IMR-90 (cell line): ENCODE measurements at regions not wholly inside any gene's neighbourhood (a gene's known extent, or its start where the extent isn't known, plus 50 kb on each side); places are given as distances from the start of the nearest gene placed in this dataset.

Source experiments
- ATAC-seq: fragments of 200-7000 bp; cut with Tn5 transposase; 2 replicates; pipeline ENCODE4 v1.9.1; 2020; ENCODE audit warnings: low read depth, mild to moderate bottlenecking, moderate library complexity
- BruUV-seq: library from RNA; stranded (reverse); fragments of 400-500 nt; replicated peaks from 2 replicates; lab custom pipeline; 2021; lab: Mats Ljungman, UMichigan
- CTCF ChIA-PET: fragments of 300-600 bp; formaldehyde crosslinking; extraction: SDS; loops from one replicate; lab custom pipeline; 2021; ENCODE audit warnings: antibody characterized with exemption; lab: Yijun Ruan, JAX
- POLR2A ChIA-PET: fragments of 300-600 bp; sonication (Branson Sonifier 250); formaldehyde crosslinking; loops from one replicate; lab custom pipeline; 2022; ENCODE audit warnings: antibody characterized with exemption; ENCODE audit not compliant: unreplicated experiment; lab: Charles Lee
- DNase-seq: peaks from one replicate; pipeline ENCODE4 v3.0.0; 2013
- H2AFZ ChIP-seq: replicated peaks from 2 replicates; pipeline ENCODE3; 2013; ENCODE audit warnings: low read length, mild to moderate bottlenecking; ENCODE audit not compliant: poor library complexity
- H2AK5ac ChIP-seq: 2 replicates; pipeline ENCODE4 v1.6.1; 2013; ENCODE audit warnings: low read depth, low read length, inconsistent platforms
- H2AK9ac ChIP-seq: replicated peaks from 2 replicates; pipeline ENCODE3; 2013; ENCODE audit warnings: mild to moderate bottlenecking, low read depth, low read length, moderate library complexity; ENCODE audit not compliant: poor library complexity
- H2BK120ac ChIP-seq: 2 replicates; pipeline ENCODE4 v1.6.1; 2013; ENCODE audit warnings: low read depth, low read length, inconsistent platforms
- H2BK15ac ChIP-seq: 3 replicates; pipeline ENCODE4 v1.6.1; 2013; ENCODE audit warnings: low read depth, low read length, inconsistent platforms
- H2BK20ac ChIP-seq: 2 replicates; pipeline ENCODE4 v1.6.1; 2013; ENCODE audit warnings: low read depth, mild to moderate bottlenecking, inconsistent platforms, low read length, moderate library complexity
- H2BK5ac ChIP-seq: 2 replicates; pipeline ENCODE4 v1.6.1; 2013; ENCODE audit warnings: mild to moderate bottlenecking, low read depth, low read length, inconsistent platforms; ENCODE audit not compliant: poor library complexity, severe bottlenecking
- H3K14ac ChIP-seq: replicated peaks from 2 replicates; pipeline ENCODE4 v1.6.1; 2013; ENCODE audit warnings: low read depth, low read length, inconsistent platforms
- H3K18ac ChIP-seq: 2 replicates; pipeline ENCODE4 v1.6.1; 2013; ENCODE audit warnings: low read depth, low read length, control low read depth
- H3K23ac ChIP-seq: 2 replicates; pipeline ENCODE4 v1.6.1; 2013; ENCODE audit warnings: low read depth, low read length, inconsistent platforms
- H3K27ac ChIP-seq: 2 replicates; pipeline ENCODE4 v1.5.1; 2013; ENCODE audit warnings: mild to moderate bottlenecking, control low read depth, low read length; ENCODE audit not compliant: insufficient read depth
- H3K27me3 ChIP-seq: 2 replicates; pipeline ENCODE4 v1.6.1; 2013; ENCODE audit warnings: low read length; ENCODE audit not compliant: control insufficient read depth, insufficient read depth
- H3K36me3 ChIP-seq: 2 replicates; pipeline ENCODE4 v1.6.1; 2013; ENCODE audit warnings: low read length, mixed read lengths; ENCODE audit not compliant: control insufficient read depth, insufficient read depth
- H3K4ac ChIP-seq: 2 replicates; pipeline ENCODE4 v1.6.1; 2013; ENCODE audit warnings: low read depth, low read length, inconsistent platforms
- H3K4me1 ChIP-seq: 2 replicates; pipeline ENCODE4 v1.6.1; 2013; ENCODE audit warnings: low read length, mixed read lengths; ENCODE audit not compliant: control insufficient read depth, insufficient read depth
- H3K4me2 ChIP-seq: 2 replicates; pipeline ENCODE4 v1.6.1; 2013; ENCODE audit warnings: low read depth, mild to moderate bottlenecking, control low read depth, low read length, moderate library complexity
- H3K4me3 ChIP-seq: 2 replicates; pipeline ENCODE4 v1.5.1; 2013; ENCODE audit warnings: low read depth, mild to moderate bottlenecking, control low read depth, low read length, moderate library complexity; ENCODE audit not compliant: insufficient read depth
- H3K56ac ChIP-seq: 2 replicates; pipeline ENCODE4 v1.6.1; 2013; ENCODE audit warnings: low read length, inconsistent platforms; ENCODE audit not compliant: insufficient read depth; ENCODE audit errors: extremely low read depth
- H3K79me1 ChIP-seq, 2 experiments: 2 replicates each; pipeline ENCODE4 v1.6.1; 2013; ENCODE audit warnings: low read length in 2 of 2, inconsistent platforms in 1 of 2, low read depth in 1 of 2
- H3K9ac ChIP-seq: 2 replicates; pipeline ENCODE4 v1.6.1; 2013; ENCODE audit warnings: low read depth, low read length, control low read depth
- H3K9me1 ChIP-seq: 2 replicates; pipeline ENCODE4 v1.6.1; 2013; ENCODE audit warnings: low read length, inconsistent platforms; ENCODE audit not compliant: insufficient read depth
- H3K9me3 ChIP-seq: 2 replicates; pipeline ENCODE4 v1.6.1; 2013; ENCODE audit warnings: low read length; ENCODE audit not compliant: control insufficient read depth, insufficient read depth
- H4K20me1 ChIP-seq: 2 replicates; pipeline ENCODE4 v1.6.1; 2013; ENCODE audit warnings: low read length, inconsistent platforms; ENCODE audit not compliant: insufficient read depth
- H4K5ac ChIP-seq: 2 replicates; pipeline ENCODE4 v1.6.1; 2013; ENCODE audit warnings: mild to moderate bottlenecking, low read depth, low read length, control low read depth
- H4K8ac ChIP-seq, 2 experiments: 2 replicates each; pipeline ENCODE4 v1.6.1; 2013; ENCODE audit warnings: low read depth in 2 of 2, low read length in 2 of 2, control low read depth in 1 of 2, inconsistent platforms in 1 of 2
- H4K91ac ChIP-seq: 2 replicates; pipeline ENCODE4 v1.6.1; 2013; ENCODE audit warnings: low read depth, low read length, inconsistent platforms; ENCODE audit not compliant: insufficient read depth
- BHLHE40 ChIP-seq: fragments of 150-350 bp; IDR thresholded peaks from 2 replicates; pipeline ENCODE4 v1.6.1; 2016; ENCODE audit warnings: mild to moderate bottlenecking, low read depth, low read length
- CEBPB ChIP-seq: IDR thresholded peaks from 2 replicates; pipeline ENCODE4 v1.6.1; 2012; ENCODE audit warnings: low read depth, low read length, improper control_type of control experiment
- CHD1 ChIP-seq: IDR thresholded peaks from 2 replicates; pipeline ENCODE4 v1.6.1; 2012; ENCODE audit warnings: low read depth, low read length, improper control_type of control experiment
- CTCF ChIP-seq: conservative IDR thresholded peaks from 2 replicates; pipeline ENCODE4 v1.5.1; 2012; ENCODE audit warnings: mild to moderate bottlenecking, low read depth, low read length, improper control_type of control experiment
- ELK1 ChIP-seq: fragments of 150-350 bp; IDR thresholded peaks from 2 replicates; pipeline ENCODE4 v1.6.1; 2016; ENCODE audit warnings: low read depth, mild to moderate bottlenecking, low read length, moderate library complexity, borderline replicate concordance
- FOS ChIP-seq: fragments of 150-350 bp; IDR thresholded peaks from 2 replicates; pipeline ENCODE4 v1.6.1; 2016; ENCODE audit warnings: low read depth, low read length
- MAFK ChIP-seq: IDR thresholded peaks from 2 replicates; pipeline ENCODE4 v1.6.1; 2012; ENCODE audit warnings: low read depth, low read length, improper control_type of control experiment
- MAZ ChIP-seq: IDR thresholded peaks from 2 replicates; pipeline ENCODE4 v1.6.1; 2012; ENCODE audit warnings: low read depth, mild to moderate bottlenecking, low read length, improper control_type of control experiment, moderate library complexity, borderline replicate concordance
- MXI1 ChIP-seq: IDR thresholded peaks from 2 replicates; pipeline ENCODE4 v1.6.1; 2012; ENCODE audit warnings: low read depth, mild to moderate bottlenecking, low read length, moderate library complexity, borderline replicate concordance
- NFE2L2 ChIP-seq: fragments of 150-350 bp; IDR thresholded peaks from 2 replicates; pipeline ENCODE4 v1.6.1; 2016; ENCODE audit warnings: low read depth, mild to moderate bottlenecking, low read length
- RCOR1 ChIP-seq: IDR thresholded peaks from 2 replicates; pipeline ENCODE4 v1.6.1; 2012; ENCODE audit warnings: mild to moderate bottlenecking, low read length, improper control_type of control experiment; ENCODE audit not compliant: insufficient replicate concordance
- RFX5 ChIP-seq: IDR thresholded peaks from 2 replicates; pipeline ENCODE4 v1.8.0; 2012; ENCODE audit warnings: low read depth, mild to moderate bottlenecking, low read length, moderate library complexity
- SMC3 ChIP-seq: fragments of 150-350 bp; IDR thresholded peaks from 2 replicates; pipeline ENCODE4 v1.6.1; 2016; ENCODE audit warnings: low read depth, mild to moderate bottlenecking, antibody characterized with exemption, low read length, moderate library complexity
- WGBS, 2 experiments: methylation state at CpG; one replicate each; pipeline versions ENCODE4 v1.1.5 to v1.1.7; 2013; ENCODE audit warnings: missing lambda C conversion rate in 2 of 2; ENCODE audit not compliant: insufficient read length in 1 of 2; ENCODE audit errors: extremely low coverage in 2 of 2; 5-methylcytosine and 5-hydroxymethylcytosine counted together
- dilution Hi-C: fragments of 300-500 bp; cut with HindIII; formaldehyde crosslinking; loops from one replicate; pipeline ENCODE4 v1.14.3; 2018; ENCODE audit warnings: low sequenced_read_pairs; ENCODE audit not compliant: unreplicated experiment
- in situ Hi-C: fragments of 300-500 bp; cut with MboI; formaldehyde crosslinking; loops from 3 replicates; pipeline ENCODE4 v1.14.3; 2019; ENCODE audit warnings: low sequenced_read_pairs, inconsistent platforms, mixed read lengths
- intact Hi-C: fragments of 100-400 bp; cut with micrococcal nuclease; formaldehyde crosslinking; loops from 2 replicates; pipeline ENCODE4 v1.10.0; 2022
- TF ChIP-seq, protein P1 (sequence below): fragments of 150-350 bp; IDR thresholded peaks from 2 replicates; pipeline ENCODE4 v1.6.1; 2017; ENCODE audit warnings: mild to moderate bottlenecking, antibody characterized with exemption, low read length, low read depth

GRCh38 chr16:58866935-58867334 lies 132.8 kb upstream of the GOT2 start:
- Histone ChIP-seq H3K27me3 (no peaks in the 10 kb centered on the region), H4K8ac (no peak overlapping the region), H2BK5ac (no peak overlapping the region), H3K4me3 (no peak overlapping the region), H2BK20ac (no peak overlapping the region), H3K9me3 (peaks cover 2% of the 10 kb centered on the region; the same call in 1 of the 2 replicates), H3K4me2 (no peak overlapping the region), H3K18ac (no peak overlapping the region), H3K36me3 (no peaks in the 10 kb centered on the region), H2AK5ac (no peak overlapping the region), H3K27ac (no peak overlapping the region), H3K23ac (no peak overlapping the region), H4K5ac (no peak overlapping the region), H3K4ac (no peak overlapping the region), H2BK15ac (no peak overlapping the region), H3K56ac (no peak overlapping the region), H4K91ac (no peak overlapping the region), H2AFZ (no peak overlapping the region), H4K20me1 (no peaks in the 10 kb centered on the region), H3K9me1 (no peaks in the 10 kb centered on the region), H3K79me1 (no peaks in the 10 kb centered on the region), H2BK120ac (no peak overlapping the region), H3K4me1 (no peaks in the 10 kb centered on the region), H3K9ac (no peak overlapping the region), H2AK9ac (no peak overlapping the region), H3K14ac (no peak overlapping the region)
- in situ Hi-C loops = no loop called here
- WGBS, 2 experiments = 48% methylated on average over 2 of the region's 3 CpGs; no CpG with 5 or more reads in 1 of the 2 experiments
- intact Hi-C loops = no loop called here
- dilution Hi-C loops = no loop called here
- ATAC-seq = no peak
- TF ChIP-seq BHLHE40 (no peak), RFX5 (no peak), RCOR1 (no peak), CEBPB (no peak), CTCF (no peak), MXI1 (no peak), MAFK (no peak), MAZ (no peak), CHD1 (no peak), SMC3 (no peak), FOS (no peak), NFE2L2 (no peak), ELK1 (no peak)
- TF ChIP-seq, protein P1, sequence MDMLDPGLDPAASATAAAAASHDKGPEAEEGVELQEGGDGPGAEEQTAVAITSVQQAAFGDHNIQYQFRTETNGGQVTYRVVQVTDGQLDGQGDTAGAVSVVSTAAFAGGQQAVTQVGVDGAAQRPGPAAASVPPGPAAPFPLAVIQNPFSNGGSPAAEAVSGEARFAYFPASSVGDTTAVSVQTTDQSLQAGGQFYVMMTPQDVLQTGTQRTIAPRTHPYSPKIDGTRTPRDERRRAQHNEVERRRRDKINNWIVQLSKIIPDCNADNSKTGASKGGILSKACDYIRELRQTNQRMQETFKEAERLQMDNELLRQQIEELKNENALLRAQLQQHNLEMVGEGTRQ = no peak
- DNase-seq = no peak
- ChIA-PET POLR2A (no interaction called here), CTCF (no interaction called here)
- BruUV-seq = no TSS peak
